HL-60 (cell line): ENCODE measurements at regions not wholly inside any gene's neighbourhood (a gene's known extent, or its start where the extent isn't known, plus 50 kb on each side); places are given as distances from the start of the nearest gene placed in this dataset.

ENCODE experiments used
- GABPA ChIP-seq: IDR thresholded peaks from 2 replicates; pipeline ENCODE4 v1.6.1; 2012; ENCODE audit warnings: low read depth
- POLR2AphosphoS5 ChIP-seq: IDR thresholded peaks from 2 replicates; pipeline ENCODE4 v1.6.1; 2012; ENCODE audit warnings: low read depth
- SPI1 ChIP-seq: IDR thresholded peaks from 2 replicates; pipeline ENCODE4 v1.6.1; 2012; ENCODE audit warnings: low read depth, mild to moderate bottlenecking, borderline replicate concordance
- TF ChIP-seq, protein P1 (sequence below): IDR thresholded peaks from one replicate; pipeline ENCODE4 v1.5.1; 2011; ENCODE audit warnings: low read length, control low read depth, inconsistent platforms; ENCODE audit not compliant: insufficient read depth
- TF ChIP-seq, protein P2 (sequence below): IDR thresholded peaks from 2 replicates; pipeline ENCODE4 v1.6.1; 2012; ENCODE audit warnings: low read depth; ENCODE audit not compliant: insufficient replicate concordance

DNA sequence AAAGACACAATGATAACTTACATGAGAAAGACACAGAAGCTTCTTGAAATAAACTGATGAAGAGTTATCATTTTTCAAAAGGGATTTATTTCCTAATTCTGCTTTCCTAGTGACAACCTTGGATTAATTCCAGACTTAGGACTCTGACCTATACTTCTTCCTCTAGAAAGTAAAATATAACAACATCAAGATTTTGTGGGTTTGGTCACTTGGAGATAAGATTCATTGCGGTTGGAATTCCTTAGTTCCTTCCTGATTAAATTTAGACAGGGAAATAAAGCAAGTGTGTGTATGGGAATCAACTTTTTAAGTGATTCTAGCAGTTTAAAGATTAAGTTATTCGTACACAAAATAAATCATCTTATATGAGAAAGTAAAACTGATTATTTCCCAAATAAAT lies 208.4 kb upstream of the CCDC150 start:
- TF ChIP-seq, protein P1, sequence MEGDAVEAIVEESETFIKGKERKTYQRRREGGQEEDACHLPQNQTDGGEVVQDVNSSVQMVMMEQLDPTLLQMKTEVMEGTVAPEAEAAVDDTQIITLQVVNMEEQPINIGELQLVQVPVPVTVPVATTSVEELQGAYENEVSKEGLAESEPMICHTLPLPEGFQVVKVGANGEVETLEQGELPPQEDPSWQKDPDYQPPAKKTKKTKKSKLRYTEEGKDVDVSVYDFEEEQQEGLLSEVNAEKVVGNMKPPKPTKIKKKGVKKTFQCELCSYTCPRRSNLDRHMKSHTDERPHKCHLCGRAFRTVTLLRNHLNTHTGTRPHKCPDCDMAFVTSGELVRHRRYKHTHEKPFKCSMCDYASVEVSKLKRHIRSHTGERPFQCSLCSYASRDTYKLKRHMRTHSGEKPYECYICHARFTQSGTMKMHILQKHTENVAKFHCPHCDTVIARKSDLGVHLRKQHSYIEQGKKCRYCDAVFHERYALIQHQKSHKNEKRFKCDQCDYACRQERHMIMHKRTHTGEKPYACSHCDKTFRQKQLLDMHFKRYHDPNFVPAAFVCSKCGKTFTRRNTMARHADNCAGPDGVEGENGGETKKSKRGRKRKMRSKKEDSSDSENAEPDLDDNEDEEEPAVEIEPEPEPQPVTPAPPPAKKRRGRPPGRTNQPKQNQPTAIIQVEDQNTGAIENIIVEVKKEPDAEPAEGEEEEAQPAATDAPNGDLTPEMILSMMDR, result no peak
- TF ChIP-seq POLR2AphosphoS5 (no peak), GABPA (no peak), SPI1 (no peak)
- TF ChIP-seq, protein P2, sequence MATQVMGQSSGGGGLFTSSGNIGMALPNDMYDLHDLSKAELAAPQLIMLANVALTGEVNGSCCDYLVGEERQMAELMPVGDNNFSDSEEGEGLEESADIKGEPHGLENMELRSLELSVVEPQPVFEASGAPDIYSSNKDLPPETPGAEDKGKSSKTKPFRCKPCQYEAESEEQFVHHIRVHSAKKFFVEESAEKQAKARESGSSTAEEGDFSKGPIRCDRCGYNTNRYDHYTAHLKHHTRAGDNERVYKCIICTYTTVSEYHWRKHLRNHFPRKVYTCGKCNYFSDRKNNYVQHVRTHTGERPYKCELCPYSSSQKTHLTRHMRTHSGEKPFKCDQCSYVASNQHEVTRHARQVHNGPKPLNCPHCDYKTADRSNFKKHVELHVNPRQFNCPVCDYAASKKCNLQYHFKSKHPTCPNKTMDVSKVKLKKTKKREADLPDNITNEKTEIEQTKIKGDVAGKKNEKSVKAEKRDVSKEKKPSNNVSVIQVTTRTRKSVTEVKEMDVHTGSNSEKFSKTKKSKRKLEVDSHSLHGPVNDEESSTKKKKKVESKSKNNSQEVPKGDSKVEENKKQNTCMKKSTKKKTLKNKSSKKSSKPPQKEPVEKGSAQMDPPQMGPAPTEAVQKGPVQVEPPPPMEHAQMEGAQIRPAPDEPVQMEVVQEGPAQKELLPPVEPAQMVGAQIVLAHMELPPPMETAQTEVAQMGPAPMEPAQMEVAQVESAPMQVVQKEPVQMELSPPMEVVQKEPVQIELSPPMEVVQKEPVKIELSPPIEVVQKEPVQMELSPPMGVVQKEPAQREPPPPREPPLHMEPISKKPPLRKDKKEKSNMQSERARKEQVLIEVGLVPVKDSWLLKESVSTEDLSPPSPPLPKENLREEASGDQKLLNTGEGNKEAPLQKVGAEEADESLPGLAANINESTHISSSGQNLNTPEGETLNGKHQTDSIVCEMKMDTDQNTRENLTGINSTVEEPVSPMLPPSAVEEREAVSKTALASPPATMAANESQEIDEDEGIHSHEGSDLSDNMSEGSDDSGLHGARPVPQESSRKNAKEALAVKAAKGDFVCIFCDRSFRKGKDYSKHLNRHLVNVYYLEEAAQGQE, result no peak
